ENCODE measurements at regions not wholly inside any gene's neighbourhood (a gene's known extent, or its start where the extent isn't known, plus 50 kb on each side); places are given as distances from the start of the nearest gene placed in this dataset.

DNA sequence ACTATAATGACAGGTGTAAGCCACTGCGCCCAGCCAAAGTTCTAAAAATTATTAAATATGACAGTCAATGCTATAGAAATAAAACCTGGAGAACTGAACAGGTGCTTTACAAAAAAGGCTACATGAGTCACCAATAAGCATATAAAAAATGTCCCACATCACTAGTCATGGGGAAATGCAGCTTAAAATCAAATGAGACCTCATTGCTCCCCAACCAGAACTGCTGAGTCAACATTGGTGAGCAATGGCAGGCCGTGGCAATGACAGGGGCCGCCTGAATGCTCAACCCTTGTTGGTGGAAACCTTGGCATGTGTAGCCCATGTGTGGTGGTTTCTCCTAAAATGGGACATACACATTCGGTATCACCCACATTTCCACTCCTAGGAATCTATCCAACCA, 352.3 kb upstream of the KLF6 start:
- no peak overlapping the region for H3K27ac Mint-ChIP-seq (ENCODE audit: unreplicated experiment)
- BruUV-seq (replicated peaks): no TSS peak
- no peaks in the 10 kb centered on the region for H3K27me3 ChIP-seq (replicated peaks; ENCODE audit: control insufficient read depth, insufficient read depth, low read length)
- TF ChIP-seq CTCF (IDR thresholded peaks at IDR 0.05; ENCODE audit: insufficient read depth in 1 of 2, low read depth in 1 of 2, low read length in 1 of 2, severe bottlenecking in 1 of 2, unreplicated experiment in 1 of 2): no peak
- H3K36me3 Mint-ChIP-seq (ENCODE audit: insufficient read depth, unreplicated experiment): no peaks in the 10 kb centered on the region
- peaks cover 4% of the 10 kb centered on the region for H3K27me3 Mint-ChIP-seq (ENCODE audit: insufficient read depth, unreplicated experiment)
- H3K4me3 Mint-ChIP-seq (ENCODE audit: unreplicated experiment): no peak overlapping the region
- H3K4me1 Mint-ChIP-seq (ENCODE audit: low read depth, unreplicated experiment): no peaks in the 10 kb centered on the region
- H3K36me3 ChIP-seq (ENCODE audit: control insufficient read depth, insufficient read depth, low read length): no peaks in the 10 kb centered on the region
- H3K9me3 ChIP-seq: peaks cover 8% of the 10 kb centered on the region
- intact Hi-C loops (cut with micrococcal nuclease; ENCODE audit: unreplicated experiment): no loop called here
- H3K4me1 ChIP-seq: no peaks in the 10 kb centered on the region
- DNase-seq: no peak
- H3K9me3 Mint-ChIP-seq (ENCODE audit: unreplicated experiment): peaks cover 21% of the 10 kb centered on the region
- no peak overlapping the region for H3K4me3 ChIP-seq (ENCODE audit: low read depth, low read length)
- POLR2A ChIA-PET: no interaction called here
- CTCF ChIA-PET: no interaction called here

GRCh38 chr10:4136121-4136520, 351.1 kb upstream of the KLF6 start:
- ChIA-PET CTCF (no interaction called here), POLR2A (no interaction called here)
- Histone ChIP-seq H3K4me1 (no peaks in the 10 kb centered on the region), H3K4me3 (ENCODE audit: low read depth, low read length) (no peak overlapping the region), H3K36me3 (ENCODE audit: control insufficient read depth, insufficient read depth, low read length) (no peaks in the 10 kb centered on the region), H3K9me3 (peaks cover 8% of the 10 kb centered on the region), H3K27me3 (replicated peaks; ENCODE audit: control insufficient read depth, insufficient read depth, low read length) (no peaks in the 10 kb centered on the region)
- TF ChIP-seq CTCF (IDR thresholded peaks at IDR 0.05; ENCODE audit: insufficient read depth in 1 of 2, low read depth in 1 of 2, low read length in 1 of 2, severe bottlenecking in 1 of 2, unreplicated experiment in 1 of 2): no peak
- intact Hi-C loops (cut with micrococcal nuclease; ENCODE audit: unreplicated experiment): no loop called here
- DNase-seq: no peak
- H3K4me1 Mint-ChIP-seq (ENCODE audit: low read depth, unreplicated experiment): no peaks in the 10 kb centered on the region
- no peak overlapping the region for H3K4me3 Mint-ChIP-seq (ENCODE audit: unreplicated experiment)
- H3K9me3 Mint-ChIP-seq (ENCODE audit: unreplicated experiment): peaks cover 21% of the 10 kb centered on the region
- H3K36me3 Mint-ChIP-seq (ENCODE audit: insufficient read depth, unreplicated experiment): no peaks in the 10 kb centered on the region
- no peak overlapping the region for H3K27ac Mint-ChIP-seq (ENCODE audit: unreplicated experiment)
- H3K27me3 Mint-ChIP-seq (ENCODE audit: insufficient read depth, unreplicated experiment): peaks cover 4% of the 10 kb centered on the region
- no TSS peak for BruUV-seq (replicated peaks)

- Mint-ChIP-seq H3K27me3 (ENCODE audit: insufficient read depth, unreplicated experiment) (peaks cover 4% of the 10 kb centered on the region), H3K36me3 (ENCODE audit: insufficient read depth, unreplicated experiment) (no peaks in the 10 kb centered on the region), H3K9me3 (ENCODE audit: unreplicated experiment) (no peaks in the 10 kb centered on the region), H3K27ac (ENCODE audit: unreplicated experiment) (no peak overlapping the region), H3K4me3 (ENCODE audit: unreplicated experiment) (no peak overlapping the region), H3K4me1 (ENCODE audit: low read depth, unreplicated experiment) (no peaks in the 10 kb centered on the region)
- Histone ChIP-seq H3K9me3 (peaks cover 3% of the 10 kb centered on the region), H3K4me1 (no peaks in the 10 kb centered on the region), H3K4me3 (ENCODE audit: low read depth, low read length) (no peak overlapping the region), H3K27me3 (replicated peaks; ENCODE audit: control insufficient read depth, insufficient read depth, low read length) (no peaks in the 10 kb centered on the region), H3K36me3 (ENCODE audit: control insufficient read depth, insufficient read depth, low read length) (no peaks in the 10 kb centered on the region)
- intact Hi-C loops (cut with micrococcal nuclease; ENCODE audit: unreplicated experiment): no loop called here
- ChIA-PET CTCF (no interaction called here), POLR2A (no interaction called here)
- no peak for TF ChIP-seq CTCF (IDR thresholded peaks at IDR 0.05; ENCODE audit: insufficient read depth in 1 of 2, low read depth in 1 of 2, low read length in 1 of 2, severe bottlenecking in 1 of 2, unreplicated experiment in 1 of 2)
- BruUV-seq (replicated peaks): no TSS peak
- no peak for DNase-seq
These were observed 347.2 kb upstream of the KLF6 start for GRCh38 chr10:4132216-4132556.
